T-cell (primary cell): ENCODE measurements at regions not wholly inside any gene's neighbourhood (a gene's known extent, or its start where the extent isn't known, plus 50 kb on each side); places are given as distances from the start of the nearest gene placed in this dataset.

Experiments used
- ATAC-seq, 4 experiments: fragments of 200-7000 bp in 3 of 4; fragments of 150-1000 bp in 1 of 4; cut with Tn5 transposase; replicated peaks in 1 of 4; 1 replicate in 3 of 4; 2 replicates in 1 of 4; pipeline ENCODE4 v1.10.0; 2021; ENCODE audit warnings: moderate library complexity in 3 of 4, mild to moderate bottlenecking in 2 of 4, moderate number of reproducible peaks in 1 of 4
- CTCF ChIA-PET, 2 donors: fragments of 300-600 bp; sonication (Branson Sonifier 250); formaldehyde crosslinking; loops; one replicate each; lab custom pipeline; 2022; ENCODE audit warnings: antibody characterized with exemption in 2 of 2; lab: Charles Lee
- POLR2A ChIA-PET, 2 donors: fragments of 300-600 bp; sonication (Branson Sonifier 250); formaldehyde crosslinking; loops; one replicate each; lab custom pipeline; 2022; ENCODE audit warnings: antibody characterized with exemption in 2 of 2; lab: Charles Lee
- DNase-seq, 35 experiments: peaks; one replicate each; pipeline versions ENCODE4 v3.0.0 to v3.0.0-alpha.2; 2013 to 2023
- H3K27ac ChIP-seq: one replicate; pipeline ENCODE4 v1.5.1; 2013; ENCODE audit warnings: low read length
- H3K27me3 ChIP-seq, 2 experiments: replicated peaks in 1 of 2; 1 replicate in 1 of 2; 2 replicates in 1 of 2; pipeline versions ENCODE4 v1.6.1 to v1.7.0; 2013; ENCODE audit warnings: low read length in 1 of 2, mixed read lengths in 1 of 2; ENCODE audit not compliant: control insufficient read depth in 2 of 2, insufficient read depth in 2 of 2; ENCODE audit errors: extremely low read depth in 1 of 2
- H3K36me3 ChIP-seq, 2 donors: 1 replicate in 1 of 2; 2 replicates in 1 of 2; pipeline versions ENCODE4 v1.6.1 to v1.7.0; 2013; ENCODE audit warnings: low read length in 1 of 2; ENCODE audit not compliant: control insufficient read depth in 2 of 2, insufficient read depth in 1 of 2; ENCODE audit errors: extremely low read depth in 1 of 2
- H3K4me1 ChIP-seq, 2 experiments: 1 replicate in 1 of 2; 2 replicates in 1 of 2; pipeline versions ENCODE4 v1.6.1 to v1.7.0; 2013; ENCODE audit warnings: low read length in 2 of 2, mixed read lengths in 1 of 2; ENCODE audit not compliant: insufficient read depth in 2 of 2, control insufficient read depth in 1 of 2; ENCODE audit errors: extremely low read depth in 1 of 2
- H3K4me3 ChIP-seq, 2 donors: 1 replicate in 1 of 2; 2 replicates in 1 of 2; pipeline versions ENCODE4 v1.5.1 to v1.7.0; 2013; ENCODE audit warnings: mild to moderate bottlenecking in 2 of 2, low read length in 1 of 2, moderate library complexity in 1 of 2; ENCODE audit not compliant: control insufficient read depth in 1 of 2; ENCODE audit errors: extremely low read depth in 1 of 2
- H3K9me3 ChIP-seq: 2 replicates; pipeline ENCODE4 v1.7.0; 2013
- H3K27ac Mint-ChIP-seq, 2 donors: one replicate each; pipeline ENCODE4 v1.8.0; 2020 to 2021; ENCODE audit warnings: mild to moderate bottlenecking in 2 of 2, mixed read lengths in 2 of 2
- H3K27me3 Mint-ChIP-seq, 2 donors: one replicate each; pipeline ENCODE4 v1.8.0; 2021 to 2022; ENCODE audit warnings: mixed read lengths in 2 of 2
- H3K36me3 Mint-ChIP-seq: one replicate; pipeline ENCODE4 v1.8.0; 2021; ENCODE audit warnings: mixed read lengths
- H3K4me1 Mint-ChIP-seq, 3 donors: one replicate each; pipeline ENCODE4 v1.8.0; 2020 to 2022; ENCODE audit warnings: mixed read lengths in 3 of 3, mild to moderate bottlenecking in 1 of 3
- H3K4me3 Mint-ChIP-seq, 3 donors: one replicate each; pipeline ENCODE4 v1.8.0; 2020 to 2022; ENCODE audit warnings: mild to moderate bottlenecking in 3 of 3, mixed read lengths in 3 of 3, moderate library complexity in 3 of 3
- H3K9me3 Mint-ChIP-seq, 3 donors: one replicate each; pipeline ENCODE4 v1.8.0; 2020 to 2022; ENCODE audit warnings: mixed read lengths in 3 of 3
- WGBS: methylation state at CpG from one replicate; pipeline ENCODE4 v1.1.5; 2013; ENCODE audit warnings: missing lambda C conversion rate; ENCODE audit not compliant: insufficient coverage; 5-methylcytosine and 5-hydroxymethylcytosine counted together

GRCh38 chr3:43856351-43856750 lies 165.6 kb downstream of the ABHD5 start:
- no peak overlapping the region for H3K4me3 Mint-ChIP-seq
- peaks cover 2 to 47% of the 10 kb centered on the region in 2 experiments for H3K27me3 ChIP-seq
- no peak overlapping the region for H3K4me3 ChIP-seq
- H3K36me3 Mint-ChIP-seq: no peaks in the 10 kb centered on the region
- ChIA-PET CTCF (no interaction called here), POLR2A (no interaction called here)
- no peaks in the 10 kb centered on the region for H3K9me3 ChIP-seq
- ATAC-seq (no peak), DNase-seq (no peak)
- peaks cover 66 to 72% of the 10 kb centered on the region in 2 donors for H3K27me3 Mint-ChIP-seq
- no peaks in the 10 kb centered on the region for H3K4me1 ChIP-seq
- no peak overlapping the region for H3K27ac ChIP-seq
- H3K9me3 Mint-ChIP-seq: peaks cover 0 to 4% (median 0%) of the 10 kb centered on the region in 3 donors
- H3K27ac Mint-ChIP-seq: no peak overlapping the region
- no peaks in the 10 kb centered on the region for H3K36me3 ChIP-seq
- peaks cover 0 to 8% (median 2%) of the 10 kb centered on the region in 3 donors for H3K4me1 Mint-ChIP-seq
- WGBS: 78% methylated on average over 7 of the region's 7 CpGs

- Histone ChIP-seq H3K9me3 (no peaks in the 10 kb centered on the region), H3K27ac (no peak overlapping the region), H3K4me3 (no peak overlapping the region), H3K36me3 (no peaks in the 10 kb centered on the region), H3K4me1 (no peaks in the 10 kb centered on the region), H3K27me3 (peaks cover 2 to 50% of the 10 kb centered on the region in 2 experiments)
- CTCF ChIA-PET: no interaction called here
- DNase-seq: no peak
- no peaks in the 10 kb centered on the region for H3K36me3 Mint-ChIP-seq
- WGBS: 80% methylated on average over 2 of the region's 5 CpGs
- POLR2A ChIA-PET: no interaction called here
- peaks cover 0 to 1% (median 0%) of the 10 kb centered on the region in 3 donors for H3K9me3 Mint-ChIP-seq
- peaks cover 67 to 70% of the 10 kb centered on the region in 2 donors for H3K27me3 Mint-ChIP-seq
- peaks cover 0 to 8% (median 2%) of the 10 kb centered on the region in 3 donors for H3K4me1 Mint-ChIP-seq
- no peak overlapping the region for H3K4me3 Mint-ChIP-seq
- no peak for ATAC-seq
- no peak overlapping the region for H3K27ac Mint-ChIP-seq
Measured at GRCh38 chr3:43856761-43857160, 166.0 kb downstream of the ABHD5 start.

GRCh38 chr3:43857361-43858293 lies 166.9 kb downstream of the ABHD5 start:
- no peaks in the 10 kb centered on the region for H3K4me1 ChIP-seq
- H3K4me1 Mint-ChIP-seq: peaks cover 0 to 8% (median 2%) of the 10 kb centered on the region in 3 donors
- H3K27ac Mint-ChIP-seq: no peak overlapping the region
- no peak overlapping the region for H3K4me3 ChIP-seq
- ChIA-PET POLR2A (no interaction called here), CTCF (no interaction called here)
- H3K27me3 ChIP-seq: peaks cover 2 to 58% of the 10 kb centered on the region in 2 experiments
- no peaks in the 10 kb centered on the region for H3K9me3 ChIP-seq
- no peaks in the 10 kb centered on the region for H3K36me3 Mint-ChIP-seq
- no peak overlapping the region for H3K27ac ChIP-seq
- DNase-seq (no peak), ATAC-seq (no peak)
- H3K4me3 Mint-ChIP-seq: no peak overlapping the region
- no peaks in the 10 kb centered on the region for H3K36me3 ChIP-seq
- H3K9me3 Mint-ChIP-seq: no peaks in the 10 kb centered on the region
- WGBS: 50% methylated on average over 3 of the region's 6 CpGs
- peaks cover 67 to 70% of the 10 kb centered on the region in 2 donors for H3K27me3 Mint-ChIP-seq

- H3K36me3 Mint-ChIP-seq: no peaks in the 10 kb centered on the region
Measured at GRCh38 chr3:43858294-43858701, 167.6 kb downstream of the ABHD5 start.

GRCh38 chr3:43859766-43860165 lies 169.0 kb downstream of the ABHD5 start:
- H3K4me1 Mint-ChIP-seq: peaks cover 0 to 8% (median 2%) of the 10 kb centered on the region in 3 donors
- H3K36me3 ChIP-seq: no peaks in the 10 kb centered on the region
- WGBS: 67% methylated on average over 1 of the region's 3 CpGs
- H3K9me3 ChIP-seq: no peaks in the 10 kb centered on the region
- H3K27me3 ChIP-seq: peaks cover 2 to 73% of the 10 kb centered on the region in 2 experiments
- no peaks in the 10 kb centered on the region for H3K4me1 ChIP-seq
- POLR2A ChIA-PET: no interaction called here
- H3K4me3 Mint-ChIP-seq: no peak overlapping the region
- no peak overlapping the region for H3K27ac Mint-ChIP-seq
- no peak overlapping the region for H3K4me3 ChIP-seq
- CTCF ChIA-PET: no interaction called here
- no peaks in the 10 kb centered on the region for H3K9me3 Mint-ChIP-seq
- DNase-seq: no peak
- H3K27ac ChIP-seq: no peak overlapping the region
- no peak for ATAC-seq
- no peaks in the 10 kb centered on the region for H3K36me3 Mint-ChIP-seq
- H3K27me3 Mint-ChIP-seq: peaks cover 58 to 59% of the 10 kb centered on the region in 2 donors

More at GRCh38 chr3:43858294-43858701, 167.6 kb downstream of the ABHD5 start:
- no peak for ATAC-seq
- no peak overlapping the region for H3K27ac Mint-ChIP-seq
- peaks cover 69% of the 10 kb centered on the region in 2 donors for H3K27me3 Mint-ChIP-seq
- H3K9me3 Mint-ChIP-seq: no peaks in the 10 kb centered on the region
- peaks cover 0 to 8% (median 2%) of the 10 kb centered on the region in 3 donors for H3K4me1 Mint-ChIP-seq
- H3K4me1 ChIP-seq: no peaks in the 10 kb centered on the region
- ChIA-PET CTCF (no interaction called here), POLR2A (no interaction called here)
- H3K4me3 ChIP-seq: no peak overlapping the region
- H3K27me3 ChIP-seq: peaks cover 2 to 65% of the 10 kb centered on the region in 2 experiments
- 36% methylated on average over 9 of the region's 14 CpGs for WGBS
- no peaks in the 10 kb centered on the region for H3K36me3 ChIP-seq
- H3K4me3 Mint-ChIP-seq: no peak overlapping the region
- no peak for DNase-seq
- H3K9me3 ChIP-seq: no peaks in the 10 kb centered on the region
- no peak overlapping the region for H3K27ac ChIP-seq

GRCh38 chr3:43861635-43862034 lies 170.9 kb downstream of the ABHD5 start:
- H3K4me3 ChIP-seq: no peak overlapping the region
- Mint-ChIP-seq H3K36me3 (no peaks in the 10 kb centered on the region), H3K27ac (no peak overlapping the region), H3K9me3 (no peaks in the 10 kb centered on the region), H3K4me1 (no peaks in the 10 kb centered on the region), H3K27me3 (peaks cover 43 to 44% of the 10 kb centered on the region in 2 donors), H3K4me3 (no peak overlapping the region)
- ATAC-seq (no peak), DNase-seq (no peak)
- no peaks in the 10 kb centered on the region for H3K9me3 ChIP-seq
- WGBS: 95% methylated on average over 3 of the region's 3 CpGs
- CTCF ChIA-PET: no interaction called here
- no peak overlapping the region for H3K27ac ChIP-seq
- peaks cover 2 to 56% of the 10 kb centered on the region in 2 experiments for H3K27me3 ChIP-seq
- no peaks in the 10 kb centered on the region for H3K36me3 ChIP-seq
- no peaks in the 10 kb centered on the region for H3K4me1 ChIP-seq
- POLR2A ChIA-PET: no interaction called here
